ENCODE measurements at regions not wholly inside any gene's neighbourhood (a gene's known extent, or its start where the extent isn't known, plus 50 kb on each side); places are given as distances from the start of the nearest gene placed in this dataset. TPM values are rescaled to one million over a fixed set of nuclear protein-coding genes. Genes with fewer than 3 reads are reported as not detected.
"Not testable (repeated sequence)": the region's sequence is repeated elsewhere in the genome, so short reads cannot be mapped to it uniquely, and the experiment has no call there.

- not testable (repeated sequence) for FAIRE-seq
These were observed 59.7 kb downstream of the CYTL1 start for GRCh38 chr4:4959344-4960074.

GRCh38 chr4:4960574-4960973, 58.7 kb downstream of the CYTL1 start:
- FAIRE-seq (no peak), DNase-seq (ENCODE audit: low spot score in 2 of 2) (no peak)

More at GRCh38 chr4:4959344-4960074, 59.7 kb downstream of the CYTL1 start:
- not testable (repeated sequence) for DNase-seq (ENCODE audit: low spot score in 2 of 2)

GRCh38 chr4:4961936-4962335, 57.3 kb downstream of the CYTL1 start:
- FAIRE-seq = no peak
- no peak for DNase-seq (ENCODE audit: low spot score in 2 of 2)

GRCh38 chr4:4962928-4963327, 56.3 kb downstream of the CYTL1 start:
- DNase-seq (ENCODE audit: low spot score in 2 of 2) (no peak), FAIRE-seq (no peak)

Small RNA genes lying in the stretch of these regions (small RNA-seq; reads per million reads assigned to genes)
- not detected for gene RN7SKP113

All from frontal cortex (tissue), 4 donors.